Dendritic cell treated with granulocyte-macrophage colony-stimulating factor and Interleukin-4, amounts not matched to agents 40 ng/mL and 50 ng/mL, for 4 days (primary cell): ENCODE measurements at regions not wholly inside any gene's neighbourhood (a gene's known extent, or its start where the extent isn't known, plus 50 kb on each side); places are given as distances from the start of the nearest gene placed in this dataset.
A peak's percentile ranks its signal among the peaks of the same experiment; 100 is the strongest.

ENCODE experiments used
- H3K27ac Mint-ChIP-seq: one replicate; pipeline ENCODE4 v1.8.0; 2022; ENCODE audit warnings: mild to moderate bottlenecking, mixed read lengths
- H3K27me3 Mint-ChIP-seq: one replicate; pipeline ENCODE4 v1.8.0; 2022; ENCODE audit warnings: mild to moderate bottlenecking, mixed read lengths
- H3K36me3 Mint-ChIP-seq: one replicate; pipeline ENCODE4 v1.8.0; 2022; ENCODE audit warnings: low read depth, mixed read lengths
- H3K4me1 Mint-ChIP-seq: one replicate; pipeline ENCODE4 v1.8.0; 2022; ENCODE audit warnings: low read depth, mixed read lengths
- H3K4me3 Mint-ChIP-seq: one replicate; pipeline ENCODE4 v1.8.0; 2022; ENCODE audit warnings: mild to moderate bottlenecking, moderate library complexity, mixed read lengths
- H3K9me3 Mint-ChIP-seq: one replicate; pipeline ENCODE4 v1.8.0; 2022; ENCODE audit warnings: mixed read lengths
- intact Hi-C: fragments of 100-400 bp; cut with micrococcal nuclease; formaldehyde crosslinking; loops from one replicate; pipeline ENCODE4 v1.15.0; 2022

GRCh38 chr14:71408362-71409030, 501.2 kb downstream of the PCNX1 start:
- H3K9me3 Mint-ChIP-seq = no peaks in the 10 kb centered on the region
- H3K27me3 Mint-ChIP-seq = no peaks in the 10 kb centered on the region
- no peak overlapping the region for H3K27ac Mint-ChIP-seq
- peaks cover 45% of the 10 kb centered on the region for H3K4me1 Mint-ChIP-seq
- no peak overlapping the region for H3K4me3 Mint-ChIP-seq
- intact Hi-C loops = no loop called here
- peaks cover 9% of the 10 kb centered on the region for H3K36me3 Mint-ChIP-seq

DNA sequence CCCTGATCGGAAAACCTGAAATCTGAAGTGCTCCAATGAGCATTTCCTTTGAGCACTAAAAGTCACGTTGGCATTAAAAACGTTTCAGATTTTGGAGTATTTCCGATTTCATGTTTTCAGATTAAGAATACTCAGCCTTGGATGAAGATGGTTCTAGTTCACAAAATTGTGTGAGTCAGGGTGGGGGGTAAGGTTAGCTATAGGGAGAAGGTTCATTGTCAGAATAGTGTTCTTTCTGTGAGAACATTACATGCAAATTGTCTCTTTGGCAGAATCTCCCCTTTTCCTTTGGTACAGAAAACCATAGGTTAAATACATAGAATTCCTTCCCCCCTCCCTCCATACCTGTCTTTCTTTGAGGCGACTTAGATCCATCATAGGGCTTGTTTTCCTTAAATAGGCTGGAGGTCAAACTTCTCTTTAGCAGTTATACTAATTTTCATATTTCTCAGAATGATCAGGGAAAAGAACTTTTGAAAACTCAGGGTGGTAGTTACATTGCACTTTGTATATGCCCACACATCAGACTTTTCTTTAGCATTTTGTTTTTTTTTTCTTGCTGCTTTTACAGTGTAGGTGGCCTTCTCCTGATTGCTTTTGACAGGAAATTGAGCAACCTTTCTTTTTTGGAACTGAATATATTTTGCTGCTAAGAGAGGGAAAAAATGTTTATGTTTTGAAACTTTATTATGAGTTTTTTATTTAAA, 503.5 kb downstream of the PCNX1 start:
- Mint-ChIP-seq H3K4me3 (no peak overlapping the region), H3K27me3 (no peaks in the 10 kb centered on the region), H3K27ac (peak overlapping the region; percentile 33), H3K9me3 (no peaks in the 10 kb centered on the region), H3K4me1 (peaks cover 41% of the 10 kb centered on the region), H3K36me3 (peaks cover 9% of the 10 kb centered on the region)
- intact Hi-C loops = no loop called here

DNA sequence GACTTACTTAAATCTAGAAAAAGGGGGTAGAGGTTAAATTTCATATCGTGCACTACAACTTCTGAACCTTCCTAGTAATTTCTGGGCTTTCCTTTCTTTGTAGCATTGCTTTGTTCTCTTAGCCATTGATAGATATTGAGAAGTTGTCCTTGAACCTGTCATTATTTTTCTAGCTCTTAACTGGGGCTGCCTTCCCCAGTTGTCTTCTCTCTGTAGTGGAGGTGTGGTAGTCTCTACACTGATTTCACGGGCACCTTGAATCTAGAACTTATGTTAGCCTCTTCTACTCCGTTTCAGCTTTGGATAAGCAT, 504.0 kb downstream of the PCNX1 start:
- peak overlapping the region; percentile 33 for H3K27ac Mint-ChIP-seq
- no peaks in the 10 kb centered on the region for H3K9me3 Mint-ChIP-seq
- intact Hi-C loops = no loop called here
- H3K4me1 Mint-ChIP-seq = peaks cover 41% of the 10 kb centered on the region
- no peaks in the 10 kb centered on the region for H3K27me3 Mint-ChIP-seq
- peaks cover 9% of the 10 kb centered on the region for H3K36me3 Mint-ChIP-seq
- H3K4me3 Mint-ChIP-seq = no peak overlapping the region

DNA sequence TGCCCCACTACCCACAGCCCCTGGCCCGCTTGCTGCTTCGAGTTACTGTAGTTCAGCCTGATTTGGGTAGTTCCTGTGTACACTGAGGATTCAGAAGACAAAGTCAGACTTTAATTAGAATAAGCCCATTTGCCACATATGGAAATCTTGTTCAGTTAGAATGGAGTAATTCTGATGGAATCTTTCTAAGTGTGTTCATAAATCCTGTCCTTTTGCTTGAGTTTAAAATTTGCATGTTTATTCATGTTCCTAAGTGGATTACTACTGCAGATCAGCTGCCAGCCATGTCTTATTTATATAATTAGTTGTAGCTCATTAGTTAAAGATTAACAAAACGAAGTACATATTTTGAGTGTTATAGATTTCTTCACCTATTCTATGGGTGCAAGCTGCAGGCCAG, 504.5 kb downstream of the PCNX1 start:
- no peaks in the 10 kb centered on the region for H3K9me3 Mint-ChIP-seq
- peaks cover 41% of the 10 kb centered on the region for H3K4me1 Mint-ChIP-seq
- intact Hi-C loops = no loop called here
- H3K27me3 Mint-ChIP-seq = no peaks in the 10 kb centered on the region
- H3K4me3 Mint-ChIP-seq = no peak overlapping the region
- H3K36me3 Mint-ChIP-seq = peaks cover 9% of the 10 kb centered on the region
- H3K27ac Mint-ChIP-seq = peak overlapping the region; percentile 33

DNA sequence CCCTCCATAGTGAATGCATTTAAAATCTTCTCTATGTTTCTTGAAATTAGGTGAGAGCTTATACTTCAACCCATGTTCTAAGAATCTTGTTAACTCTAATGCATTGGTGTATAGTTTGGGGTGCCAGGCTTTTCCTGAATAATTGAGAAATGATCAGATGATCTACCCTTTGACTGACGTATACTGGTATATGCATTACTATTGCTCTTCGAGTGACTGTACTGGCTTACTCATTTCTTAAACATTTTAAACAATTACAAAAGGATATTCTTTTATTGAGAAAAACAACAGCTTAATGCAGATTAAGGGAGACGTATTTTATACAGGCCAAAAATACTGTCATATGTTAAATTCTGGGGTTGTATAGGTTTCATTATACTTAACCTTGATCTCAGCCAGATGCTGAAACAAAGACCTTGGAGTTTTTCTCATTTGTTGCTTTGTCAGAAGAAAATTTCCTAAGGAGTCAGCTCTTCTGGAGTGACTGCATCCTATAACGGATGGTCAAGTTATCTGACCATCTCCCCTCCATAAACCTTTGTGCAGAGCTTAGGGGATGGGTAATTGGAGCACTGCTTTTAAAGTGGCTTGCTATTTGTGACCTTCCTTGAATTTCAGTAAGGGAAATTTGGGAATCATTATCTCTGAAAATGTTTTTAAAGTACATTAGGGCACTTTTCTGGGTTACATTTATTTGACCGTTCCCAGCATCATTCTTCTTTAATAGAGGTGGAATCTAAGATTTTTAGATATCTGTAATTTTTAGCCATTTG, 507.6 kb downstream of the PCNX1 start:
- Mint-ChIP-seq H3K4me3 (no peak overlapping the region), H3K27me3 (no peaks in the 10 kb centered on the region), H3K36me3 (peaks cover 4% of the 10 kb centered on the region), H3K4me1 (peaks cover 45% of the 10 kb centered on the region), H3K9me3 (no peaks in the 10 kb centered on the region), H3K27ac (no peak overlapping the region)
- intact Hi-C loops = no loop called here

DNA sequence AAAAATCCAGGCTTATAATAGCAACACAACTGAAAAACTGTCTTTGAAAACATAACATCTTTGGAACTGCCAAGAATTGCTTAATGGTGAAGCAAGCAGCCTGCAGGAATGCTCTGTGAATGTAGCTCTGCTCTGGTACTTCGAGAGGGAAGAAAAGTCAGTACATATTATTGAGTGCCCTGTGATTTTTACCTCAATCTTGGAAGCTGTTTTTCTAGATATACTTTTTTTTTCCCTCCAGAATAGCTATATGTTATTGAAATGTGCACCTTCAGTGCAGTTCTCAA, 508.1 kb downstream of the PCNX1 start:
- peaks cover 40% of the 10 kb centered on the region for H3K4me1 Mint-ChIP-seq
- H3K9me3 Mint-ChIP-seq = no peaks in the 10 kb centered on the region
- H3K27me3 Mint-ChIP-seq = no peaks in the 10 kb centered on the region
- no peak overlapping the region for H3K27ac Mint-ChIP-seq
- intact Hi-C loops = no loop called here
- peaks cover 4% of the 10 kb centered on the region for H3K36me3 Mint-ChIP-seq
- no peak overlapping the region for H3K4me3 Mint-ChIP-seq

GRCh38 chr14:71416392-71416791, 509.1 kb downstream of the PCNX1 start:
- Mint-ChIP-seq H3K27me3 (no peaks in the 10 kb centered on the region), H3K4me1 (peaks cover 30% of the 10 kb centered on the region), H3K27ac (no peak overlapping the region), H3K36me3 (peaks cover 11% of the 10 kb centered on the region), H3K4me3 (no peak overlapping the region), H3K9me3 (no peaks in the 10 kb centered on the region)
- intact Hi-C loops = no loop called here

GRCh38 chr14:71418532-71419245, 511.4 kb downstream of the PCNX1 start:
- no peaks in the 10 kb centered on the region for H3K27me3 Mint-ChIP-seq
- H3K27ac Mint-ChIP-seq = peak overlapping the region; percentile 72
- H3K4me1 Mint-ChIP-seq = peaks cover 17% of the 10 kb centered on the region
- H3K9me3 Mint-ChIP-seq = peaks cover 8% of the 10 kb centered on the region
- peaks cover 30% of the 10 kb centered on the region for H3K36me3 Mint-ChIP-seq
- intact Hi-C loops = no loop called here
- peak overlapping the region; percentile 4 for H3K4me3 Mint-ChIP-seq

DNA sequence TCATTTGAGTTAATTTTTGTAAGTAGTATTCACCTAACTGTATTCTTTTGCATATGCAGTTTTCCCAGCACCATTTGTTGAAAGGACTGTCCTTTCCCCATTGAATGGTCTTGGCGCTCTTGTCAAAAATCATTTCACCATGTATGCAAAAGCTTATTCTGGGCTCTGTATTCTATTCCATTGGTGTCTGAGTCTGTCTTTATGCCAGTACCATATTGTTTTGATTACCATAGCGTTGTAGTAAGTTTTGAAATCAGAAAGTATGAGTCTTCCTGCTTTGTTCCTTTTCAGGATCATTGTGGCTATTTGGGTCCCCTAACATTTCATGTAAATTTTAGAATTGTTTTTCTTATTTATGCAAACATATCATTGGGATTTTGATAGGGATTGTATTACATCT, 508.7 kb upstream of the RGS6 start:
- peaks cover 69% of the 10 kb centered on the region for H3K36me3 Mint-ChIP-seq
- H3K9me3 Mint-ChIP-seq = peaks cover 17% of the 10 kb centered on the region
- H3K4me3 Mint-ChIP-seq = no peak overlapping the region

GRCh38 chr14:71424941-71425340, 507.3 kb upstream of the RGS6 start:
- peaks cover 17% of the 10 kb centered on the region for H3K9me3 Mint-ChIP-seq
- H3K4me3 Mint-ChIP-seq = peak overlapping the region; percentile 50
- H3K36me3 Mint-ChIP-seq = peaks cover 69% of the 10 kb centered on the region
- no peaks in the 10 kb centered on the region for H3K27me3 Mint-ChIP-seq
- peaks cover 31% of the 10 kb centered on the region for H3K4me1 Mint-ChIP-seq
- H3K27ac Mint-ChIP-seq = peak overlapping the region; percentile 87
- intact Hi-C loops = no loop called here

More for the DNA sequence above, 508.7 kb upstream of the RGS6 start:
- Mint-ChIP-seq H3K27ac (no peak overlapping the region), H3K27me3 (no peaks in the 10 kb centered on the region), H3K4me1 (peaks cover 33% of the 10 kb centered on the region)
- intact Hi-C loops = no loop called here

- Mint-ChIP-seq H3K36me3 (peaks cover 61% of the 10 kb centered on the region), H3K27me3 (no peaks in the 10 kb centered on the region), H3K27ac (no peak overlapping the region), H3K9me3 (peaks cover 17% of the 10 kb centered on the region), H3K4me3 (no peak overlapping the region), H3K4me1 (peaks cover 41% of the 10 kb centered on the region)
- intact Hi-C loops = no loop called here
Observed at GRCh38 chr14:71426001-71426400, 506.2 kb upstream of the RGS6 start.

DNA sequence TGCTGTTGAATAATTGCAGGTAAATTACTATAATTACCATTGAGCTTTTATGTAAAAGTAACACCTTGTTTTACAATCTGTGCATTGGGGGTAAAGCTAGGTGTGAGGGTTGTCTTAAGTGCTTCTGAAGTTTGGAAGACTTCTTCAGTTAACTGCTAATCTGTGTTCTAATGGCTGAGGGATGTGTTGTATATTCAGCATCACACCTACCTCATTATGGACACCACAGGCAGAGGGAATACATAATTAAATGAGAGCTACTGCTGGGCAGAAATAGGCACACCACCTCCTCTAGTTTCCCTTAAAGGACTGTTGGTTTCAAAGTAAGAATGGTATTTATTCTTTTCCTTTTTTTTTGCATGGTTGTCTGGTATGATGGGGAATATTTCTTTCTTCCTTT, 502.3 kb upstream of the RGS6 start:
- Mint-ChIP-seq H3K4me3 (no peak overlapping the region), H3K27ac (peak overlapping the region; percentile 81), H3K27me3 (no peaks in the 10 kb centered on the region), H3K9me3 (peaks cover 10% of the 10 kb centered on the region), H3K4me1 (peaks cover 47% of the 10 kb centered on the region), H3K36me3 (peaks cover 42% of the 10 kb centered on the region)
- intact Hi-C loops = no loop called here

- H3K4me1 Mint-ChIP-seq = peaks cover 43% of the 10 kb centered on the region
Observed at GRCh38 chr14:71430321-71430677, 501.9 kb upstream of the RGS6 start.

More at GRCh38 chr14:71430321-71430677, 501.9 kb upstream of the RGS6 start:
- intact Hi-C loops = no loop called here
- H3K9me3 Mint-ChIP-seq = peaks cover 10% of the 10 kb centered on the region
- H3K27ac Mint-ChIP-seq = peak overlapping the region; percentile 81
- no peaks in the 10 kb centered on the region for H3K27me3 Mint-ChIP-seq
- H3K36me3 Mint-ChIP-seq = peaks cover 39% of the 10 kb centered on the region
- no peak overlapping the region for H3K4me3 Mint-ChIP-seq
